GM12892 (cell line): ENCODE measurements at regions not wholly inside any gene's neighbourhood (a gene's known extent, or its start where the extent isn't known, plus 50 kb on each side); places are given as distances from the start of the nearest gene placed in this dataset.
"Not testable (repeated sequence)": the region's sequence is repeated elsewhere in the genome, so short reads cannot be mapped to it uniquely, and the experiment has no call there.

Experiments used
- DNase-seq: peaks from one replicate; pipeline ENCODE4 v3.0.0; 2011; ENCODE audit not compliant: insufficient read length
- FAIRE-seq: peaks from 2 replicates; lab custom pipeline; 2011; peaks lifted over from hg19 to GRCh38; lab: Jason Lieb, UNC
- POLR2A ChIP-seq: IDR thresholded peaks from 2 replicates; pipeline ENCODE4 v1.6.1; 2011; ENCODE audit warnings: low read depth, low read length, control low read depth
- POLR2AphosphoS5 ChIP-seq: IDR thresholded peaks from 2 replicates; pipeline ENCODE4 v1.6.1; 2011; ENCODE audit warnings: low read depth, low read length, control low read depth
- TAF1 ChIP-seq: IDR thresholded peaks from 2 replicates; pipeline ENCODE4 v1.6.1; 2011; ENCODE audit warnings: low read depth, mild to moderate bottlenecking, control low read depth, low read length, borderline replicate concordance

DNA sequence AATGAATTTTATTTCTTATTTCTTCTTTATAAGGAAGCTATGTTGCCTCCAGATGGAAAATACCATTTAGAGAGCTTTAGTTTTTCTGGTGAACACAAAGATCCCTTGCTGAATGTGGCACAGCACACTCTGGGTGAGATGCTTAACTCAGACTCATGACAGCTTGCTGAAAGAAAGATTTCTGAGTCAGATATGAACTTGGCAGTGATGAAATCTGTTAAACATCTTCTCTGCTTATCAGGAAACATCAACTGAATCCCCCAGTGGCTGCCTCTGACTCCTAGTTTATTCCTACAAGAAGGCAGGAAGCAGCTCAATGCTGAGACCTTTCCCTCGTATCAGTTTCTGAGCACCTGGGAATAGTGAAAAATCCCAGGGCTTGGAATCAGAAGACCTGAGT lies 162.8 kb downstream of the OSR1 start:
- TF ChIP-seq POLR2AphosphoS5 = no peak
- TF ChIP-seq POLR2A = no peak
- no peak for TF ChIP-seq TAF1
- FAIRE-seq = no peak
- DNase-seq = no peak

DNA sequence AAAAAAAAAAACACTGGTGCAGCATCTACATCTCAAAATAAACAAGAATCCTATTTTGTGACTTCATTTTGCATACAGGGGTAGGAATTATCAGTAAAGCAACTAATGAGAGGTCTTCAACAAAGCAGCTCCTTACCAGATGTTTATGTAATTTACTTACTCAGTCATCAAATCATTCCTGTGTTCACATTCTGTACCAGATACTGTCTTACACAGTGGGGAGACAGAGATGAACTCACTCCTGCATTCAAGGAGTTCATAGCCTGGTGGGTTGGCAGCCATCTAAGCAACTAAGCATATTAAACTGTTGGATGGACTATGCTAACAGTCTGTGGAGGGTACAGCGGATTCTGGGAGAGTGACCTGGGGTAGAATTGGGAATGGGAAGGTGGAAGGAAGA lies 169.0 kb downstream of the OSR1 start:
- FAIRE-seq = no peak
- no peak for DNase-seq
- TF ChIP-seq POLR2AphosphoS5 = no peak
- TF ChIP-seq TAF1 = no peak

DNA sequence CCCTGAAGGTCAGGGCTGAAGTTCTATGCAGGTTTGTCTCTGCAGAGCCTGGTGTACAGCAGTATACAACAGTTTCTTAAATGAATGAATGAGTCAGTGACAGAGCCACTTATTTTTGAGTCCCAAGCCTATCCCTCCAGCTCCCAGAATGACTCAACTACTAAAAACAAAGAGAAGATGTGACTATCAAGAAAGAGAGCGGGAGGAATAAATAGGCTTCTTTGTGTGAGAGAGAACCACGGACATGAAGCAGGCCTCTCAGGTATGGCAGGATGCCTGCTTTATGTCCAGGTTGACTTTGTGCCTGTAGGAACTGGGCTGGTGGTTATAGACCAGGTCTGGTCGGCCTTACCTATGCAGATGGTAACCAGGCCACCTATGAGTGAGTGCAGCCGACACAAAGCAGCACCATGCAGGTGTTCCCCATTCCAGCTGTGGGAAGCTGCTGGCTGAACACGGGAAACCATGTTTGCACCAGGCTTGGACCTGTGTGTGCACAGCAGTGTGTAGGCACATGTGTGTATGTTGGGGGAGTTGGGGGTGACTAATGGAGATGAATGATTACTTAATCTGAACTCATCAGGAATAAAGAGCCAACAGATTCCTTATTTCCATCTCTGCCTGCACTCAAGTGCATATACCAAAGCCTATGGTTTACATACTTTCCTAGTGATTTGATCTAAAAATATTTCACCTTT lies 171.0 kb downstream of the OSR1 start:
- no peak for TF ChIP-seq POLR2A
- no peak for TF ChIP-seq TAF1
- TF ChIP-seq POLR2AphosphoS5 = no peak
- FAIRE-seq (no peak), DNase-seq (no peak)

DNA sequence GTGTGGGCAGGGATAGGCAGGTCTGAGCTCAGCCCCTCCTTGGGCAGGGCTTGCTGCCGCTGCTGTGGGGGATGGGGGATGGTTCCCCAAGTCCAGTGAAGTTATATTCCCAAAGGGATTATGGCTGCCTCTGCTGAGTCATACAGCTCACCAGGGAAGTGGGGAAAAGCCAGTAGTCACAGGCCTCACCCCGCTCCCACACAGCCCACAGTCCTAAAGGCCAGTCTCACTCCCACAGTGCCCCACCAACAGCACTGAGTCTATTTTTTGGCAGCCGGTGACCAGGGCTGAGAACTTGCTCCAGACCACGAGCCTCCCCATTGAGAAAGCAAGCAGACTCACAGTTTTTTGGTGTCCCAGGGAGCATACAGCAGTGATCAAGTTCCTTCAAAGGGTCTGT lies 173.3 kb downstream of the OSR1 start:
- no peak for FAIRE-seq
- TF ChIP-seq TAF1 (no peak), POLR2AphosphoS5 (no peak), POLR2A (no peak)

DNA sequence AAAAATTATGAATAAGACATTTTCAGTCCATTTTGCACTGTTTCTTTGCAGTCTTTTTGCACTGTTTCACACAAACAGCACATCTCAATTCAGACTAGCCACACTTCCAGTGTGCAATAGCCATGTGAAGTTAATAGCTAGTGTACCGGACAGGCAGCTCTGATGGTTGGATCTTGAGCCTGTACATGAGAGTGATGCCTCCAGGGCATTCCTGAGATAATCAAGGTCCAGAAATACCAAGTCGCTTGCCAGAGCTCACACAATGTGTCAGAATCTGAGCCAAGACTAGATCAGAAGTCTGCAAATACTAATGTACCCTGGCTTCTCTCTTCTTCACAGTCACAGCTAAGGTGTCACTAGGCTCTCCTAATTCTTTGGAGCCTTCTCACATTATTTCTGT lies 180.2 kb downstream of the OSR1 start:
- DNase-seq = no peak
- no peak for FAIRE-seq
- no peak for TF ChIP-seq POLR2AphosphoS5
- TF ChIP-seq POLR2A = no peak
- no peak for TF ChIP-seq TAF1

More for the DNA sequence above, 173.3 kb downstream of the OSR1 start:
- no peak for DNase-seq

DNA sequence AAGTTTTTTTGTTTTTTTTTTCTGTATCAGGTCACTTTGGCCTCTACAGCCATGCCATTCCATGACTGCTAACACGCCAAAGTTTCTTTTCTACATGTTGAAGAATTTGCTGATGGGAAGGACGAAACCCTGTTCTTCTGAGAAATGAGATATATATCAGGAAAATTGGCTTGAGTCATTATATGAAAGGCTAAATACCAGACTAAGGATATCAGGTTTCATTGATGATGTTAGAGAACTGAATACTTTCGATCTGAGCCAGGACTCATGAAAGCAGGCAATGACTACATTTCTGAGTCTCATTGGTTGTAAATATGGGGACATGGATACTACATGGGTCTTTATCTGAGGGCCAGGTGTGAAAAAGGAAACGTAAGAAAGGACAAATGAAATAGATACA lies 181.4 kb downstream of the OSR1 start:
- FAIRE-seq = no peak
- no peak for TF ChIP-seq POLR2A
- TF ChIP-seq TAF1 = no peak
- TF ChIP-seq POLR2AphosphoS5 = no peak
- no peak for DNase-seq

DNA sequence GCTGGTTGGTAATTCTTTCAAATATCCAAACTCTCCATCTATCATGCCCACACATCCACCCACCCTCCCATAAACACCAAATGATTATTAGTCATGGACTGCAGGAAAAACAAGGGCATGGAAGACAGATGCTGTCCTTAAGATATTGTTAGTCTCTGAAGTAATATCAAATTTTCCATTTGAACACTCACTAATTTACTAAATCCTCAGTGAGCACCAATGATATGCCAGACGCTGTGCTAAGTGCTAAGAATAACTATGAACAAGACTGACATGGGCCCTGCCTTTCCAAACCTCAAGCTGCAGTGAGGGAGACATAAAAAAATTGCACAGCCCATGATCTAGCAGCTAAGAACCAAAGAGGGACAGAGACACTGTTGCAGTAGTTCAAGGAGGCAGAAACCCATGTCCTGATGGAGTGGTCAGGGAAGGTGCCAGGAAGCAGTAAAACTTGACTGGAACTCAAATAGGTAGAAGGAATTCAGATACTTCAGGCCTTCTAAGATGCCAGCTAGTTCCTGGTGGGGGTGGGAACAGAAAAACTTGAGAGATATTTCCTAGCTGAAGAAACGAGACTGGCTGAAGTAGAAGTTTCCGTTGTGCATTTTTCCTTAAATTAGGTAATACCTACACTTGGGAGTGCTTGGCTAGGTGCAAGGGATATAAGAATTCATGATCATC lies 182.1 kb downstream of the OSR1 start:
- no peak for TF ChIP-seq POLR2A
- TF ChIP-seq POLR2AphosphoS5 = no peak
- no peak for TF ChIP-seq TAF1
- DNase-seq (no peak), FAIRE-seq (no peak)

DNA sequence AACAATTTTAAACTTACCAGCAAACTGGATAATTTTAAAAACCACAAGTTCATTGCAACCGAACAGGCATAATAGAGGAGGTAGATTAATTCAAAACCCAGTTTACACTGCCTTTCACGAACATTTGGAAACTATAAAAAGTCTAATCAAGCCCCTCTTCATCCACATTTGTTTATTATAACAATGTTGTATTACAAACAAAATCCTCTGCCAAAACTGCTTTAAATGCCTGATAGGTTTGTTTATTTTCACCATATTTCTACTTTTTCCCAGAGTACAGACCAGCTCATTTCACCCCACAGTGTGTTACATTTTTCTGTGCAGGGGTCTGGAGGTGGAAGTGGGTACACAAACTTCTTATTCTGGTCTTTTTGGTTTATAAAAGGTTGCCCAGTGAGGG lies 184.2 kb downstream of the OSR1 start:
- DNase-seq (no peak), FAIRE-seq (no peak)
- TF ChIP-seq POLR2AphosphoS5 (no peak), POLR2A (no peak), TAF1 (no peak)

DNA sequence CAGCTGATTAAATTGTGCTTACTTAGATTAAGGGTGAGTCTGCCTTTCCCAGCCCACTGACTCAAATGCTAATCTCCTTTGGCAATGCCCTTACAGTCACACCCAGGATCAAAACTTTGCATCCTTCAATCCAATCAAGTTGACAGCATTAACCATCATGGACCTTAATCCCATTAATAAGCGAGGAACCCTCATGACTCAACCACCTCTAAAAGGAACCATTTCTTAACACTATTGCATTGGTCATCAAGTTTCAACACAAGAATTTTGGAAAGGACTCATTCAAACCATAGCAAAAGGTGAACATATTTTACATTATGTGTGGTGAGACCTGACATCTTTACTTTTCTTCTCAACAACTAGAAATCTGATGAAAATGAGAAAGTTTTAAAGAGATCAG lies 187.0 kb downstream of the OSR1 start:
- FAIRE-seq (no peak), DNase-seq (no peak)
- TF ChIP-seq TAF1 (no peak), POLR2A (no peak), POLR2AphosphoS5 (no peak)

DNA sequence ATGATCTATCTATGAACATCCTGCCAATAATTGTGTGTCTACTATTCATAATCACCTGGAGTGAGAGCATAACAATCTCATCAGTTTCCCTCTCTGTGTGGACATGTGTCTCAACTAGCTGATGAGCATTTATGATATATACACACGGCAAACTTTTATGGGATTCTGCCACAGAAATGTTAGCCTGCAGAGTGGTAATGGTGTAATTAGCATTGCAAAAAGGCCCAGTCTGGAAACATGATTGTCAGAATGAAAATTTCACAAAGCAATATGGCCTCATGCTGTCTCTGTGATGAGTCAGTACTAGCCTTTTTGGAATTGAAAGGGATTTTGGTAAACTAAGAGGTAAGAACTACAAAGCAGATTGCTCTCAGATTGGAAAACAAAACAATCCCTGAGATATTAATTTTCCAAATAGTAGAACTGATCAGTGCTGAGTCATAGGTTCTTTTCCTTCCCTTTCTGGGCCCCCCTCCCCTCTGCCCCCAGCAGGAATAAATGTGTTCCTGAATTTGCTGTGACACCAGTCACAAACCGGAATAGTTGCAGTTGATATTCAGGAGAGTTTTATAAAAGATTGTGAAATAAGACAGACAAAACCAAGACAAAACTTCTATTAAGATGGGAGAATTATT lies 189.2 kb downstream of the OSR1 start:
- DNase-seq (no peak), FAIRE-seq (no peak)
- no peak for TF ChIP-seq TAF1
- no peak for TF ChIP-seq POLR2A
- no peak for TF ChIP-seq POLR2AphosphoS5

DNA sequence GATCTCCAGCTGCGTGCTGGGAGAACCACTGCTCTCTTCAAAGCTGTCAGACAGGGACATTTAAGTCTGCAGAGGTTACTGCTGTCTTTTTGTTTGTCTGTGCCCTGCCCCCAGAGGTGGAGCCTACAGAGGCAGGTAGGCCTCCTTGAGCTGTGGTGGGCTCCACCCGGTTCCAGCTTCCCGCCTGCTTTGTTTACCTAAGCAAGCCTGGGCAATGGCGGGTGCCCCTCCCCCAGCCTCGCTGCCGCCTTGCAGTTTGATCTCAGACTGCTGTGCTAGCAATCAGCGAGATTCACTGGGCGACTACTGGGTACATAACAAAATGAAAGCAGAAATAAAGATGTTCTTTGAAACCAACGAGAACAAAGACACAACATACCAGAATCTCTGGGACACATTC lies 194.3 kb downstream of the OSR1 start:
- not testable (repeated sequence) for FAIRE-seq, DNase-seq

DNA sequence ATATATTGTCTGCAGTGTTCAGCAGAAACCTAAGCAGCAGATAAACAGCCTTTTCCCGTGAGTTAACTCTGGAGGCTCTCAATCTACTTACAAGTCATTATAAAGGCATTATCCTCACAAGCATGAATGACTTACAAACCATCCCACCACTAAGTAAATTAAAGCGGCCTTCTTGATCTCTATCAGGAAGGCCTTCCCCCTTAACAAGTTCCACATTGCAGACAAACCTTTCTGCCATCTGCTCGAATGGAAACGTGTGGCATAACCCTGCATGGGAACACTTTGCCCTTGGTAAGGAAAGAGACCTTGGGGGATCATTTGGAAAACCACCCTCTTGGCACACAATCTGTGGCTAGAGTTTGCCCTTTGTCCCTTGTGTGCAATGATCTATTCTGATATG lies 199.5 kb downstream of the OSR1 start:
- FAIRE-seq = no peak
- DNase-seq = no peak
- no peak for TF ChIP-seq POLR2A
- no peak for TF ChIP-seq TAF1
- no peak for TF ChIP-seq POLR2AphosphoS5

DNA sequence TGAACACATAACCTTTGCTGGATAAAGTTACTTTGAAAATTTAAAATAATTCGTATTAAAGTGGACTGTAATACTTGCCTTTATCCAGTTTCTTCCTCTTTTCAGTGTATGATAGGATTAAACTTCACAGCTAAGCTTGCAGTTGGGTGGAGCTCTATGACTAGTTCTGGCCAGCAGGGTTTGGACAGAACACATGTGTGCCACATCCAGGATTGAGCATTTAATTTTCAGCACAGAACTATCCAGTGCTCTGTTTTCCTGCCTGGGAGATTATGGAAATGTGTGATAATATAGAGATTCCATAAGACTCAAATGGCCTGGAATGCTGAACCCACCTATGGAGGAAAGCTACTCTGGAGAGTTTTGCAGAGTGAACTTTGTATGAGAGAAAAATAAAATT lies 200.2 kb downstream of the OSR1 start:
- no peak for FAIRE-seq

More for the DNA sequence above, 200.2 kb downstream of the OSR1 start:
- DNase-seq = no peak
- TF ChIP-seq TAF1 (no peak), POLR2AphosphoS5 (no peak), POLR2A (no peak)
